HepG2 (cell line): ENCODE measurements at regions not wholly inside any gene's neighbourhood (a gene's known extent, or its start where the extent isn't known, plus 50 kb on each side); places are given as distances from the start of the nearest gene placed in this dataset.

ENCODE experiments used
- ATAC-seq: fragments of 200-7000 bp; cut with Tn5 transposase; 3 replicates; pipeline ENCODE4 v1.9.1; 2020; ENCODE audit warnings: mild to moderate bottlenecking, moderate library complexity
- BruUV-seq: library from RNA; stranded (reverse); fragments of 400-500 nt; replicated peaks from 2 replicates; lab custom pipeline; 2021; lab: Mats Ljungman, UMichigan
- CTCF ChIA-PET: fragments of 300-600 bp; formaldehyde crosslinking; extraction: SDS; loops from one replicate; lab custom pipeline; 2021; ENCODE audit warnings: low total read pairs, inconsistent platforms, low intra/inter-chr PET ratio; lab: Yijun Ruan, JAX
- POLR2A ChIA-PET: fragments of 350-600 bp; sonication (Branson Sonifier 250); formaldehyde crosslinking; loops from one replicate; lab custom pipeline; 2020; ENCODE audit warnings: antibody characterized with exemption, inconsistent platforms; lab: Yijun Ruan, JAX
- DNase-seq: peaks from one replicate; pipeline ENCODE4 v3.0.0-alpha.2; 2015; ENCODE audit warnings: low spot score
- FAIRE-seq: peaks from 3 replicates; lab custom pipeline; 2011; peaks lifted over from hg19 to GRCh38; lab: Jason Lieb, UNC
- H2AFZ ChIP-seq: one replicate; pipeline ENCODE4 v1.6.1; 2011; ENCODE audit warnings: low read length, inconsistent platforms
- H3K27ac ChIP-seq: fragments of 300-600 bp; 3 replicates; pipeline ENCODE4 v1.8.0; 2011; ENCODE audit warnings: mixed run types, mild to moderate bottlenecking, mixed read lengths, low read length, inconsistent platforms; ENCODE audit not compliant: insufficient read depth; ENCODE audit errors: extremely low read length
- H3K27me3 ChIP-seq, 2 experiments: fragments of 200-600 bp in 1 of 2; 2 replicates in 1 of 2; 3 replicates in 1 of 2; pipeline versions ENCODE4 v1.6.0 to v1.8.0; 2011; ENCODE audit warnings: low read length in 2 of 2, mild to moderate bottlenecking in 2 of 2, moderate library complexity in 2 of 2, inconsistent platforms in 1 of 2; ENCODE audit not compliant: insufficient read depth in 2 of 2, control insufficient read depth in 1 of 2
- H3K36me3 ChIP-seq, 2 experiments: fragments of 200-600 bp in 1 of 2; replicated peaks in 1 of 2; 2 replicates in 1 of 2; 3 replicates in 1 of 2; pipeline versions ENCODE4 v1.5.1 to v1.8.0; 2011; ENCODE audit warnings: low read length in 2 of 2, inconsistent platforms in 1 of 2; ENCODE audit not compliant: insufficient read depth in 2 of 2, control insufficient read depth in 1 of 2
- H3K4me1 ChIP-seq: 2 replicates; pipeline ENCODE4 v1.5.1; 2012; ENCODE audit warnings: low read length, inconsistent platforms; ENCODE audit not compliant: insufficient read depth
- H3K4me2 ChIP-seq: 2 replicates; pipeline ENCODE4 v1.6.0; 2011; ENCODE audit warnings: low read depth, low read length, inconsistent platforms
- H3K4me3 ChIP-seq, 3 experiments: fragments of 200-600 bp in 1 of 3; sonication (generic), shearing (Covaris generic) in 1 of 3; replicated peaks in 1 of 3; 2 replicates each; pipeline ENCODE4 v1.5.1; 2011 to 2016; ENCODE audit warnings: low read length in 3 of 3, inconsistent platforms in 2 of 3, low read depth in 2 of 3, mild to moderate bottlenecking in 2 of 3, control low read depth in 1 of 3, mixed read lengths in 1 of 3; ENCODE audit not compliant: insufficient read depth in 1 of 3
- H3K79me2 ChIP-seq: one replicate; pipeline ENCODE4 v1.6.1; 2011; ENCODE audit warnings: low read length, inconsistent platforms; ENCODE audit not compliant: insufficient read depth
- H3K9ac ChIP-seq: 2 replicates; pipeline ENCODE4 v1.6.0; 2011; ENCODE audit warnings: mild to moderate bottlenecking, low read depth, low read length, inconsistent platforms; ENCODE audit not compliant: insufficient read depth
- H3K9me3 ChIP-seq: 2 replicates; pipeline ENCODE4 v1.5.1; 2012; ENCODE audit warnings: mild to moderate bottlenecking, low read length
- H4K20me1 ChIP-seq: 2 replicates; pipeline ENCODE4 v1.6.0; 2011; ENCODE audit warnings: inconsistent platforms, mild to moderate bottlenecking, low read length, moderate library complexity; ENCODE audit not compliant: insufficient read depth
- NCOA1 ChIP-seq: sonication (generic); formaldehyde crosslinking; IDR thresholded peaks from 2 replicates; pipeline ENCODE4 v1.9.0; 2021; ENCODE audit warnings: missing genetic modification reagents
- PAF1 ChIP-seq: IDR thresholded peaks from 2 replicates; pipeline ENCODE4 v1.6.1; 2016; ENCODE audit warnings: missing genetic modification reagents, missing compliant biosample characterization
- PAXIP1 ChIP-seq: sonication (generic); formaldehyde crosslinking; conservative IDR thresholded peaks from 2 replicates; pipeline ENCODE4 v1.4.0; 2020; ENCODE audit warnings: mild to moderate bottlenecking, missing genetic modification reagents, moderate library complexity
- ZNF530 ChIP-seq: sonication (generic); formaldehyde crosslinking; IDR thresholded peaks from 2 replicates; pipeline ENCODE4 v1.5.0; 2020; ENCODE audit warnings: low read depth, mild to moderate bottlenecking, missing genetic modification reagents
- ZNF780A ChIP-seq: sonication (generic); formaldehyde crosslinking; IDR thresholded peaks from 2 replicates; pipeline ENCODE4 v1.8.0; 2022; ENCODE audit warnings: mild to moderate bottlenecking, missing genetic modification reagents, moderate library complexity
- WGBS: methylation state at CpG from one replicate; pipeline ENCODE4 v1.1.6; 2017; ENCODE audit warnings: low lambda C conversion rate; 5-methylcytosine and 5-hydroxymethylcytosine counted together
- in situ Hi-C: cut with HindIII; loops from 2 replicates; pipeline ENCODE4 v1.10.0; 2017; ENCODE audit warnings: low pct_unique_long_range_greater_than_20kb; ENCODE audit not compliant: extremely low pct_ligation_motif_present
- intact Hi-C: fragments of 100-400 bp; cut with micrococcal nuclease; formaldehyde crosslinking; loops from one replicate; pipeline ENCODE4 v1.10.0; 2022; ENCODE audit not compliant: unreplicated experiment
- TF ChIP-seq, protein P1 (sequence below): sonication (generic); formaldehyde crosslinking; IDR thresholded peaks from 2 replicates; pipeline ENCODE4 v1.4.0; 2020; ENCODE audit warnings: missing genetic modification reagents, borderline replicate concordance

DNA sequence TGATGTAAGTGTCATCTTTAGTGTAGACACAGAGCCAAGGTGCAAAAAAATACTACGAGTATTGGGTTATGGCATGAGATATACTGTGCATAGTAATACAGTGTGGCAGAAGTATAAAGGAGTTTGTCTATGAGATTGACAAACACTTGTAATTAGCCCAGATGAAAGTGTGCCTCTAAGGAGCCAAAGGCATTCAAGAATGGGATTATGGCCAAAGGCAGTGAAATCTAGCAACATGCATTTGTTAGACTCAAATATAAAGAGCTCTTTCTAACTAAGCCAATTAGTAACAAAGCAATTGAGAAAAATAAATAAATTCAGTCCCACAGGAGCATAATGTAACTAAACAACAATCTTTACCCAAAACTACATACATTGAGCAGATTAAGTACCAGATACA is 1761.8 kb downstream of the SUCLG1 start:
- Histone ChIP-seq H3K4me1 (no peaks in the 10 kb centered on the region), H3K4me2 (no peak overlapping the region), H3K27ac (no peak overlapping the region), H2AFZ (no peak overlapping the region), H3K9ac (no peak overlapping the region), H3K27me3 (no peaks in the 10 kb centered on the region), H3K4me3 (no peak overlapping the region), H3K36me3 (no peaks in the 10 kb centered on the region), H3K79me2 (no peaks in the 10 kb centered on the region), H3K9me3 (peaks cover 57% of the 10 kb centered on the region), H4K20me1 (no peaks in the 10 kb centered on the region)
- in situ Hi-C loops: no loop called here
- no TSS peak for BruUV-seq
- FAIRE-seq (no peak), ATAC-seq (no peak), DNase-seq (no peak)
- CTCF ChIA-PET: no interaction called here
- 5% methylated on average over 1 of the region's 1 CpG for WGBS
- no peak for TF ChIP-seq PAXIP1 (CRISPR knock-in tag)
- no peak for TF ChIP-seq ZNF530
- TF ChIP-seq, protein P1, sequence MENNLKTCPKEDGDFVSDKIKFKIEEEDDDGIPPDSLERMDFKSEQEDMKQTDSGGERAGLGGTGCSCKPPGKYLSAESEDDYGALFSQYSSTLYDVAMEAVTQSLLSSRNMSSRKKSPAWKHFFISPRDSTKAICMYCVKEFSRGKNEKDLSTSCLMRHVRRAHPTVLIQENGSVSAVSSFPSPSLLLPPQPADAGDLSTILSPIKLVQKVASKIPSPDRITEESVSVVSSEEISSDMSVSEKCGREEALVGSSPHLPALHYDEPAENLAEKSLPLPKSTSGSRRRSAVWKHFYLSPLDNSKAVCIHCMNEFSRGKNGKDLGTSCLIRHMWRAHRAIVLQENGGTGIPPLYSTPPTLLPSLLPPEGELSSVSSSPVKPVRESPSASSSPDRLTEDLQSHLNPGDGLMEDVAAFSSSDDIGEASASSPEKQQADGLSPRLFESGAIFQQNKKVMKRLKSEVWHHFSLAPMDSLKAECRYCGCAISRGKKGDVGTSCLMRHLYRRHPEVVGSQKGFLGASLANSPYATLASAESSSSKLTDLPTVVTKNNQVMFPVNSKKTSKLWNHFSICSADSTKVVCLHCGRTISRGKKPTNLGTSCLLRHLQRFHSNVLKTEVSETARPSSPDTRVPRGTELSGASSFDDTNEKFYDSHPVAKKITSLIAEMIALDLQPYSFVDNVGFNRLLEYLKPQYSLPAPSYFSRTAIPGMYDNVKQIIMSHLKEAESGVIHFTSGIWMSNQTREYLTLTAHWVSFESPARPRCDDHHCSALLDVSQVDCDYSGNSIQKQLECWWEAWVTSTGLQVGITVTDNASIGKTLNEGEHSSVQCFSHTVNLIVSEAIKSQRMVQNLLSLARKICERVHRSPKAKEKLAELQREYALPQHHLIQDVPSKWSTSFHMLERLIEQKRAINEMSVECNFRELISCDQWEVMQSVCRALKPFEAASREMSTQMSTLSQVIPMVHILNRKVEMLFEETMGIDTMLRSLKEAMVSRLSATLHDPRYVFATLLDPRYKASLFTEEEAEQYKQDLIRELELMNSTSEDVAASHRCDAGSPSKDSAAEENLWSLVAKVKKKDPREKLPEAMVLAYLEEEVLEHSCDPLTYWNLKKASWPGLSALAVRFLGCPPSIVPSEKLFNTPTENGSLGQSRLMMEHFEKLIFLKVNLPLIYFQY (CRISPR knock-in tag): no peak
- TF ChIP-seq ZNF780A: no peak
- no peak for TF ChIP-seq NCOA1 (CRISPR knock-in tag)
- no peak for TF ChIP-seq PAF1 (CRISPR knock-in tag)
- POLR2A ChIA-PET: no interaction called here
- intact Hi-C loops: no loop called here
